ENCODE measurements at regions not wholly inside any gene's neighbourhood (a gene's known extent, or its start where the extent isn't known, plus 50 kb on each side); places are given as distances from the start of the nearest gene placed in this dataset.
"Not testable (repeated sequence)": the region's sequence is repeated elsewhere in the genome, so short reads cannot be mapped to it uniquely, and the experiment has no call there.

DNA sequence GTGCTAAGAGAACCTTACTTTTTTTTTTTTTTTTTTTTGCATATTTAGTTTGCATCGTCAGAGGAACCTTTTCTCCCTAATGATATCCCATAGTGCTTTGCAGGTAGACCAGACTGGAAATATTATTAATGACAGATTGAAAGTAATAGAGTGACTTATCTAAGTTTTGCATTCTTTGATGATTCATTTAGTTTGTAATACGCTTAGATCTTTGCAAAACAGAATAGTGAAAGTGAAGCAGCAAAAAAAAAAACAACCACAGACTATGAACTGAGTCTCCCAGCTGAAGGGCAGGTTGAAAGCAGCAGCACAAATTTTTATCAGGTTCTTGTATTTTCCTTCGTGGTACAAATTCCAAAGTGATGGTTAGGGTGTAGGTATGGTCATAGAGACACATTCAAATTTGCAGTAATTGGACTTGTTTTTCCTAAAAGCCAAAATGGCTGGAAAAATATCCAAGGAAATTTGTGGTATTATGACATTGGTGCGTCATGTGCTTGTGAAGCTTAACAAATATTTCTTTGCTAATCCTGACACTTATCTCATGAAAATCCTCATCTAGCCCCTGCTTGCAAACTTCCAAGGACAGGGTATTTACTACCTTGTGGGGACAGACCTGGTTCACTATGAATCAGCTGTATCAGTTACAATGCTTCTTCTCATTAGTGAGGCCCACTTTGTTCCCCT, 81.8 kb upstream of the CREB5 start:
- no peak for DNase-seq

DNA sequence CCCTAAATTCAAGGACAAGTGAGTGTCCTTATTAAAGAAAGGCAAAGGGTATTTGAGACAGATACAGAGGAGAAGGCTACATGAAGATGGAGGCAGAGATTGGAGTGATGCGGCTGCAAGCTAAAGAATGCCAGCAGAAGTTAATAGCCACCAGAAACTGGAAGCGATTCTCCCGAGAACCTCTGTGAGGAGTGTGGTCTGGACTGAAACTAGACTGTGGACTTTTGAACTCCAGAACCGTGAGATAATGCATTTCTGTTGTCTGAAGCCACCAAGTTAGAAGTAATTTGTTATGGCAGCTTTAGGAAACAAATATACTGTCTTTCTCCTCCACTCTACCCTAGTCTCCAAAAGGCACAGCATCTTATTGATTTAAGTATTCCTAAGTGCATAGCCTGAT, 80.3 kb upstream of the CREB5 start:
- DNase-seq, result no peak

- not testable (repeated sequence) for DNase-seq
Observed at GRCh38 chr7:28333548-28333947, 78.8 kb upstream of the CREB5 start.

GRCh38 chr7:28336806-28337205, 75.5 kb upstream of the CREB5 start:
- DNase-seq, result no peak

GRCh38 chr7:28338041-28338440, 74.3 kb upstream of the CREB5 start:
- DNase-seq, result no peak

GRCh38 chr7:28343462-28343861, 68.9 kb upstream of the CREB5 start:
- DNase-seq, result no peak

- DNase-seq, result no peak
Observed at GRCh38 chr7:28346256-28346655, 66.1 kb upstream of the CREB5 start.

DNA sequence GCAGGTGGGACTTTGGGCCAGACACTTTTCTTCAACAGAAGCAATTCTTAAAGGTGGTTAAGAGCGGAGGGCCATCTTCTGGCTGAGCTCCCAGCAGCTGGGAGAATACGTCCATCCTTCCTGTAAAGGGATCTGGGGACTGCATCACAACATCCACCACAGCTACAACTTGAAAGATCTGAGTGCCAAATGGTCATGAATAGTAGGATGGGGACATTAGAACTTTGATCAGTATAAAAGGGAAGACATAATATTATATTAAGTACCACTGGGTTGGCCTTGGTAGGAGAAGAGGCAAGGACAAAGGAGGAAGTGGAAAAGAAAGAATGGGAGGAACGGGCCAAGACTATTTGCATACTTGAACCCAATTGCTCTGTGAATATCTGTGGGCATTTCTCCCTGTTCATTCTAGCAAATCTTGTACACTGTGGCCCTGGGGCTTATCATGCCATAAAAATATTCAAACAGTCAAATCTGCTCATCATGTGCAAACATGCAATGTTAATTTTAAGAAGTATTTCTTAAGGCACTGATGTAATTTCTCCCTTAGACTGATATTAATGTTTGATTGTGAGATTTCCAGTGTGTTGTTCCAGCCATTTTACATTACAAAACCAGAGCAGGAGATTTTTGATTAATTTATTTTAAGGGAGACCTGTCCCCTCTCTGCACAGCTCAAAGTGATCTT, 65.5 kb upstream of the CREB5 start:
- DNase-seq, result no peak

GRCh38 chr7:28347475-28348318, 64.6 kb upstream of the CREB5 start:
- DNase-seq, result no peak

- DNase-seq, result no peak
Observed at GRCh38 chr7:28348636-28349035, 63.7 kb upstream of the CREB5 start.

DNA sequence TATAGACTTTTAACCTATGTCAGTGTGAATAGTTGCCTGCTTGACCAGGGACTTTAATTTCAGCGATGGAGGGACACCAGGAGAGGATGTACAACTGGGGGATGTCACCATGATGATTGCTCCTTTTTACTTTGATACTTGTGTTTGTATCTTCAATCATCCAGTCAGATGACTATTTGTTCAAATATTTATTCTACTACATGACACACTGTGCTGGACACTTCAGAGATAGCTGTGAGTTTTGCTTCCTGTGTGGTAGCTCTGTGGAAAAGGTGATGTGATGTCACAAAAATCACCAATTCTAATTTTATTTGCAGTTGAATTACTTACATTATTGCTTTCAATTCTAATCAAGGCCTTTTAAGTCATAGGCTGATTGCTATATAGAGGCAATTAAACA, 62.7 kb upstream of the CREB5 start:
- peak; percentile 71 for DNase-seq

DNA sequence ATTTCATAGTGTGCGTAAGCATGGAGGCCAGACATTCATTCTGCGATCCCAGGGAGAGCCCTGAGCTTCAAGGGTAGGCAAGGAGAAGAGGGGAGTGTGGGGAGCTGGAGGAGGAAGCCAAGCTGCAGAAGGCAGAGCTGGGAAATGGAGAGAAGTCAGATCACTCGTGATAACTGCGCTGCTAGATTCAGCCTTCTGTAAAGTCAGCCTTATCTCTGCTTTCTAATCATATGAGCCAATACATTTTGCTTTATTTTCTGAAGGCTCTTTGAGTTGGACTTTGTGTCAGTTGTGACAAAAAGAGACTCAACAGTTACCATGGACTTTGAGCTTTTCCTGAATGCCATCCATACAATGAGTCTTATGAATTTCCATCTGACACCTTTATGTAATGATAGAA, 61.7 kb upstream of the CREB5 start:
- DNase-seq, result no peak

GRCh38 chr7:28351450-28351849, 60.9 kb upstream of the CREB5 start:
- no peak for DNase-seq

GRCh38 chr7:28354601-28355402, 57.5 kb upstream of the CREB5 start:
- peak; percentile 29 for DNase-seq

- peak; percentile 100 for DNase-seq
Observed at GRCh38 chr7:28355635-28356319, 56.5 kb upstream of the CREB5 start.

DNA sequence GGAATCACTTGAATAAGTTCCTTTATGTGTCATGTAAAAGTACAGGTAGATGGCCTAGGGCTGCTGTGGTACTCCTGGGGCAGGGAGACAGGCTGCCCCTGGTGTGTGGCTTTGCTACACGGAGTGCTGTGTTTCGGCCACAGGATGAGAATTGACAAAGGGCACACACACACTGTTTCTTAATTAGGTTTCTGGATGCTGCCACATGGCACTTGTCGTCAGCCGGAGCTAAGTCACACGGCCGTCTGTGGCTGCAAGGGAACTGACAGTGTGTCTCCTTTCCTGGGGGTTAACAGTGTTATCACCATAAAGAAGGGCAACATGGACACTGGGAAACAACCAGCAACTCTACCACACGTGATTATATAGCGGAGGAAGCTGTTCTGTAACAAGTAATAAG, 55.7 kb upstream of the CREB5 start:
- peak; percentile 91 for DNase-seq

DNA sequence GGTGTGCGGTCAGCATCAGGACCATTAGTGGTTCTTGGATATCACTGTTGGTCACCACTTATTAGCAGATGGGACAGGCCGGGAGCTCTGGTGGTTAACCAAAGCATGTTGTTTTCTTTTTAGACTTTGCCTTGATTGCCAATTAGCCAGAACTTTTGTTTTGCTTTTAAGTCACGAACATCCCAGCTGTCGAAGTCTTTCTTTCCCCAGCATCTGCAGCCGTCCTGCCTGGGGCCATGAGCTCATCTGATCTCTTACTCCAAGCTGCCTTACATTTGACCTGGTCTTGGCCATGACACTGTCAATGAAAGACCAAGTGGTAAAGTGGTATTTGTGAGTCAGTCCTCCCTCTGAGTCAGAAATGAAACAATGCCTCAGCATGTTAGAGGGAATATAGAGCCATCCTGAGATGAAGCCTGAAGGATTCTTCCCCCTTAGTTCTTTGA, 53.9 kb upstream of the CREB5 start:
- no peak for DNase-seq

DNA sequence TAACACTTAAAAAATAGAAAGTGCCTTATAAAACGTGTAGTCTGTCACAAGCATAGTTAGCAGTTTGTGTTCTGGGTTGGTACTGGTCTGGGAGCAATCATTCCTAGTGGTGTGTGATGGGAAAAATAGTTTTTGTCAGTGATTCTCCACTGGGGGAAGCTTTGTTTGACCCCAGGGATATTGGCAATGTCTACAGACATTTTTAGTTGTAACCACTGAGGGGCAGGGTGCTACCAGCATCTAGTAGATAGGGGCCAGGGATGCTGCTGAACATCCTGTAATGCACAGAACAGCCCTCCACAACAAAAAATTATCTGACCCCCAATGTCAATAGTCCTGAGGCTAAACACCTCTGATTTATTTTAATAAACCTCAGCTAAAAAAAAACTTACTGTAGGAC, 51.6 kb upstream of the CREB5 start:
- peak; percentile 57 for DNase-seq

DNA sequence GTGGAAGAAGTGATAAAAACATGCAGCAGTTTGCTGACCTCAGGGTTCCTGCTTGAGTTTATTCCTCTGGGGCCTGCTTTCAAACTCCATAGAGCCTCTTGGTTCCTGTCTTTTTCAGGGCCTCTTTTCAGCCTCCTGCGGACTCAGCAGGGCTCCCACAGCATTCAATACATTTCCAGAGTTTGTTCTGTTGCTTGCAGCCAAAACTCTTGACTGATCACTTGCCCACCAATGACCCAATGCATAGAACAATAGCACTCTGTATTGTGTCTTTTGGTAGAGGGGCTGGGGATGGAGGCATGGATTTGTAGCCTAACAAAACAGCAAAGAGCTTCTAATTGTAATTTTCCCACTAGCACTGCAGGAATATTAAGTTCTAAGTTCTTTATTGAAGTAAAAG, 50.8 kb upstream of the CREB5 start:
- DNase-seq, result no peak

- no peak for DNase-seq
Observed at GRCh38 chr7:28362182-28362581, 50.1 kb upstream of the CREB5 start.
